Adipocyte (in vitro differentiated cells): ENCODE measurements at regions not wholly inside any gene's neighbourhood (a gene's known extent, or its start where the extent isn't known, plus 50 kb on each side); places are given as distances from the start of the nearest gene placed in this dataset.

Experiments
- DNase-seq: peaks from one replicate; pipeline ENCODE4 v3.0.0-alpha.2; 2015; ENCODE audit warnings: low read depth
- H3K27me3 ChIP-seq: replicated peaks from 2 replicates; pipeline ENCODE4 v1.7.0; 2013; ENCODE audit warnings: mild to moderate bottlenecking, low read length, moderate library complexity; ENCODE audit not compliant: control insufficient read depth, insufficient read depth
- H3K36me3 ChIP-seq: 2 replicates; pipeline ENCODE4 v1.7.0; 2013; ENCODE audit warnings: low read length, mild to moderate bottlenecking, moderate library complexity; ENCODE audit not compliant: control insufficient read depth, insufficient read depth, severe bottlenecking
- H3K4me1 ChIP-seq: 2 replicates; pipeline ENCODE4 v1.7.0; 2013; ENCODE audit warnings: mild to moderate bottlenecking, low read length, moderate library complexity; ENCODE audit not compliant: control insufficient read depth, insufficient read depth
- H3K4me3 ChIP-seq: 2 replicates; pipeline ENCODE4 v1.7.0; 2013; ENCODE audit warnings: mild to moderate bottlenecking, low read length, moderate library complexity
- H3K9ac ChIP-seq: 2 replicates; pipeline ENCODE4 v1.7.0; 2013; ENCODE audit warnings: mild to moderate bottlenecking, low read length, moderate library complexity
- H3K9me3 ChIP-seq: 2 replicates; pipeline ENCODE4 v1.7.0; 2013; ENCODE audit warnings: mild to moderate bottlenecking, low read length, moderate library complexity; ENCODE audit not compliant: control insufficient read depth

GRCh38 chr1:233561708-233562426 lies 52.0 kb upstream of the KCNK1 start:
- Histone ChIP-seq H3K4me1 (no peaks in the 10 kb centered on the region), H3K9me3 (peaks cover 31% of the 10 kb centered on the region)
- no peak for DNase-seq

More at GRCh38 chr1:233561708-233562426, 52.0 kb upstream of the KCNK1 start:
- no peak overlapping the region for H3K9ac ChIP-seq
- no peaks in the 10 kb centered on the region for H3K36me3 ChIP-seq
- H3K27me3 ChIP-seq = no peaks in the 10 kb centered on the region
- no peak overlapping the region for H3K4me3 ChIP-seq
